HEK293 (cell line): ENCODE measurements at regions not wholly inside any gene's neighbourhood (a gene's known extent, or its start where the extent isn't known, plus 50 kb on each side); places are given as distances from the start of the nearest gene placed in this dataset.

Experiments
- CTCF ChIA-PET: fragments of 350-600 bp; formaldehyde crosslinking; extraction: SDS; loops from one replicate; lab custom pipeline; 2021; ENCODE audit warnings: antibody characterized with exemption; lab: Yijun Ruan, JAX
- POLR2A ChIA-PET: fragments of 300-600 bp; formaldehyde crosslinking; extraction: SDS; loops from one replicate; lab custom pipeline; 2020; ENCODE audit warnings: antibody characterized with exemption, inconsistent platforms; lab: Yijun Ruan, JAX
- H3K27ac ChIP-seq: fragments of 200-500 bp; sonication (Bioruptor generic); 2 replicates; pipeline ENCODE4 v1.5.1; 2014; ENCODE audit warnings: low read depth, low read length, control low read depth, inconsistent platforms; ENCODE audit errors: extremely low read depth
- H3K36me3 ChIP-seq, 2 experiments: fragments of 200-500 bp in 1 of 2; sonication (Bioruptor generic) in 1 of 2; 1 replicate in 1 of 2; 2 replicates in 1 of 2; pipeline ENCODE4 v1.5.1; 2014 to 2017; ENCODE audit warnings: inconsistent platforms in 2 of 2, low read length in 2 of 2; ENCODE audit not compliant: control insufficient read depth in 2 of 2, insufficient read depth in 1 of 2
- H3K4me1 ChIP-seq: fragments of 200-500 bp; sonication (Bioruptor generic); 2 replicates; pipeline ENCODE4 v1.5.1; 2014; ENCODE audit warnings: mild to moderate bottlenecking, low read length, inconsistent platforms; ENCODE audit not compliant: control insufficient read depth, insufficient read depth
- H3K4me3 ChIP-seq: 2 replicates; pipeline ENCODE4 v1.5.1; 2011; ENCODE audit warnings: low read depth, mild to moderate bottlenecking, control low read depth, low read length, moderate library complexity
- H3K9me3 ChIP-seq: fragments of 200-500 bp; sonication (Bioruptor generic); 2 replicates; pipeline ENCODE4 v1.5.1; 2014; ENCODE audit warnings: low read depth, low read length, inconsistent platforms; ENCODE audit not compliant: control insufficient read depth, insufficient read depth
- ELK4 ChIP-seq: IDR thresholded peaks from 2 replicates; pipeline ENCODE4 v1.6.1; 2011; ENCODE audit warnings: mild to moderate bottlenecking, low read depth, low read length, borderline replicate concordance
- GLI2 ChIP-seq: fragments of 450-650 bp; formaldehyde crosslinking; IDR thresholded peaks from 2 replicates; pipeline ENCODE4; 2017; ENCODE audit warnings: missing biosample characterization, missing genetic modification characterization, low read depth, borderline replicate concordance
- GLI4 ChIP-seq: fragments of 450-650 bp; formaldehyde crosslinking; IDR thresholded peaks from 2 replicates; pipeline ENCODE4 v1.5.1; 2016; ENCODE audit warnings: missing biosample characterization, missing genetic modification characterization
- GLIS1 ChIP-seq: fragments of 450-650 bp; formaldehyde crosslinking; IDR thresholded peaks from 2 replicates; pipeline ENCODE4 v1.5.1; 2016; ENCODE audit warnings: missing biosample characterization, missing genetic modification characterization
- KLF7 ChIP-seq: fragments of 450-650 bp; formaldehyde crosslinking; IDR thresholded peaks from 2 replicates; pipeline ENCODE4 v1.5.1; 2016; ENCODE audit warnings: missing biosample characterization, missing genetic modification characterization, borderline replicate concordance
- PBX3 ChIP-seq: sonication (generic); formaldehyde crosslinking; IDR thresholded peaks from 2 replicates; pipeline ENCODE4 v1.8.1; 2022; ENCODE audit warnings: mild to moderate bottlenecking, moderate library complexity, missing genetic modification reagents
- SALL2 ChIP-seq: fragments of 450-650 bp; formaldehyde crosslinking; IDR thresholded peaks from 2 replicates; pipeline ENCODE4 v1.5.0; 2017; ENCODE audit warnings: missing biosample characterization, mild to moderate bottlenecking, missing genetic modification characterization, borderline replicate concordance
- WT1 ChIP-seq: fragments of 450-650 bp; formaldehyde crosslinking; IDR thresholded peaks from 2 replicates; pipeline ENCODE4 v1.5.1; 2016; ENCODE audit warnings: missing biosample characterization, missing genetic modification characterization
- YY1 ChIP-seq: fragments of 450-650 bp; formaldehyde crosslinking; IDR thresholded peaks from 2 replicates; pipeline ENCODE4 v1.5.1; 2018; ENCODE audit warnings: missing biosample characterization, missing genetic modification characterization
- ZBTB11 ChIP-seq: fragments of 450-650 bp; formaldehyde crosslinking; conservative IDR thresholded peaks from 2 replicates; pipeline ENCODE4 v1.5.1; 2016; ENCODE audit warnings: low read depth, missing biosample characterization, missing genetic modification characterization
- ZBTB20 ChIP-seq: fragments of 450-650 bp; formaldehyde crosslinking; IDR thresholded peaks from 2 replicates; pipeline ENCODE4 v1.5.1; 2016; ENCODE audit warnings: missing biosample characterization, missing genetic modification characterization
- ZBTB6 ChIP-seq: fragments of 450-650 bp; formaldehyde crosslinking; IDR thresholded peaks from 2 replicates; pipeline ENCODE4 v1.5.1; 2017; ENCODE audit warnings: missing biosample characterization, missing genetic modification characterization
- ZNF114 ChIP-seq: fragments of 450-650 bp; formaldehyde crosslinking; IDR thresholded peaks from 2 replicates; pipeline ENCODE4 v1.5.0; 2017; ENCODE audit warnings: missing biosample characterization, missing genetic modification characterization
- ZNF175 ChIP-seq: fragments of 450-650 bp; formaldehyde crosslinking; IDR thresholded peaks from 2 replicates; pipeline ENCODE4 v1.5.1; 2016; ENCODE audit warnings: missing biosample characterization, missing genetic modification characterization
- ZNF391 ChIP-seq: fragments of 450-650 bp; formaldehyde crosslinking; IDR thresholded peaks from 2 replicates; pipeline ENCODE4 v1.5.1; 2016; ENCODE audit warnings: low read depth, missing biosample characterization, missing genetic modification characterization, borderline replicate concordance
- ZNF416 ChIP-seq: fragments of 450-650 bp; formaldehyde crosslinking; IDR thresholded peaks from 2 replicates; pipeline ENCODE4 v1.5.1; 2016; ENCODE audit warnings: missing biosample characterization, missing genetic modification characterization
- ZNF488 ChIP-seq: fragments of 450-650 bp; formaldehyde crosslinking; IDR thresholded peaks from 2 replicates; pipeline ENCODE4 v1.5.1; 2016; ENCODE audit warnings: missing biosample characterization, missing genetic modification characterization
- ZNF514 ChIP-seq: fragments of 450-650 bp; formaldehyde crosslinking; IDR thresholded peaks from 2 replicates; pipeline ENCODE4 v1.5.1; 2016; ENCODE audit warnings: missing biosample characterization, missing genetic modification characterization
- ZNF529 ChIP-seq: fragments of 450-650 bp; formaldehyde crosslinking; IDR thresholded peaks from 2 replicates; pipeline ENCODE4 v1.5.1; 2017; ENCODE audit warnings: missing genetic modification characterization, missing biosample characterization; ENCODE audit not compliant: insufficient replicate concordance
- ZNF548 ChIP-seq: fragments of 450-650 bp; formaldehyde crosslinking; IDR thresholded peaks from 2 replicates; pipeline ENCODE4 v1.5.1; 2016; ENCODE audit warnings: missing biosample characterization, missing genetic modification characterization
- ZNF561 ChIP-seq: fragments of 450-650 bp; IDR thresholded peaks from 2 replicates; pipeline ENCODE4 v1.5.1; 2018; ENCODE audit warnings: missing biosample characterization, missing genetic modification characterization, borderline replicate concordance
- ZNF585B ChIP-seq: fragments of 450-650 bp; formaldehyde crosslinking; IDR thresholded peaks from 2 replicates; pipeline ENCODE4 v1.5.1; 2016; ENCODE audit warnings: missing biosample characterization, missing genetic modification characterization
- ZNF600 ChIP-seq: fragments of 450-650 bp; formaldehyde crosslinking; IDR thresholded peaks from 2 replicates; pipeline ENCODE4 v1.5.1; 2016; ENCODE audit warnings: missing biosample characterization, missing genetic modification characterization
- ZNF645 ChIP-seq: fragments of 450-650 bp; formaldehyde crosslinking; IDR thresholded peaks from 2 replicates; pipeline ENCODE4; 2016; ENCODE audit warnings: missing biosample characterization, missing genetic modification characterization
- ZNF670 ChIP-seq: fragments of 450-650 bp; formaldehyde crosslinking; IDR thresholded peaks from 2 replicates; pipeline ENCODE4 v1.5.1; 2016; ENCODE audit warnings: missing biosample characterization, missing genetic modification characterization, low read depth
- ZNF843 ChIP-seq: fragments of 450-650 bp; formaldehyde crosslinking; IDR thresholded peaks from 2 replicates; pipeline ENCODE4 v1.5.1; 2016; ENCODE audit warnings: missing biosample characterization, missing genetic modification characterization
- ZSCAN23 ChIP-seq: fragments of 450-650 bp; formaldehyde crosslinking; IDR thresholded peaks from 2 replicates; pipeline ENCODE4 v1.5.1; 2016; ENCODE audit warnings: missing biosample characterization, missing genetic modification characterization

GRCh38 chr9:110148384-110148783, 59.6 kb downstream of the C9orf152 start:
- no peak overlapping the region for H3K27ac ChIP-seq
- TF ChIP-seq ZNF670 (tag by site-specific recombination) (no peak), ZNF488 (tag by site-specific recombination) (no peak), ZSCAN23 (tag by site-specific recombination) (no peak), GLI2 (tag by site-specific recombination) (no peak), GLI4 (no peak), ZNF416 (tag by site-specific recombination) (no peak), ZNF548 (tag by site-specific recombination) (no peak), ZBTB11 (no peak), WT1 (tag by site-specific recombination) (no peak), ZNF114 (no peak), YY1 (tag by site-specific recombination) (no peak), ZNF600 (no peak), ZNF585B (tag by site-specific recombination) (no peak), PBX3 (no peak), ZNF391 (tag by site-specific recombination) (no peak), SALL2 (no peak), ZNF843 (tag by site-specific recombination) (no peak)
- ChIA-PET CTCF (interaction anchor here (0.8 to 11.5 kb wide), 3 partner anchors 90 to 574 kb away, joined by 3 to 122 read pairs (median 5); no protein-coding TSS in a partner anchor), POLR2A (no interaction called here)
- H3K4me3 ChIP-seq = no peak overlapping the region
- no peaks in the 10 kb centered on the region for H3K4me1 ChIP-seq
- no peaks in the 10 kb centered on the region for H3K9me3 ChIP-seq
- peaks cover 0 to 4% of the 10 kb centered on the region in 2 experiments; a peak in 1 of 3 replicates for H3K36me3 ChIP-seq

- CTCF ChIA-PET = interaction anchor here (1.2 to 11.5 kb wide), 2 partner anchors 245 to 261 kb away, joined by 4 to 122 read pairs; no protein-coding TSS in a partner anchor
- no peaks in the 10 kb centered on the region for H3K9me3 ChIP-seq
- H3K36me3 ChIP-seq = peaks cover 0 to 4% of the 10 kb centered on the region in 2 experiments; a peak in 1 of 3 replicates
- no peaks in the 10 kb centered on the region for H3K4me1 ChIP-seq
- H3K27ac ChIP-seq = no peak overlapping the region
- no peak overlapping the region for H3K4me3 ChIP-seq
- POLR2A ChIA-PET = no interaction called here
- TF ChIP-seq ZNF529 (tag by site-specific recombination) = no peak
- TF ChIP-seq ZBTB6 (tag by site-specific recombination) = no peak
- no peak for TF ChIP-seq YY1 (tag by site-specific recombination)
- TF ChIP-seq ZNF175 = no peak
- TF ChIP-seq ZNF514 (tag by site-specific recombination) = no peak
- no peak for TF ChIP-seq ZNF645
- TF ChIP-seq KLF7 (tag by site-specific recombination) = no peak
- TF ChIP-seq ZNF561 (tag by site-specific recombination) = no peak
- no peak for TF ChIP-seq ZBTB20 (tag by site-specific recombination)
- no peak for TF ChIP-seq ELK4
- no peak for TF ChIP-seq ZNF488 (tag by site-specific recombination)
- no peak for TF ChIP-seq GLIS1
- TF ChIP-seq ZNF585B (tag by site-specific recombination) = no peak
Observed at GRCh38 chr9:110148891-110149290, 59.1 kb downstream of the C9orf152 start.
